HUDEP-2 (cell line): ENCODE measurements at regions not wholly inside any gene's neighbourhood (a gene's known extent, or its start where the extent isn't known, plus 50 kb on each side); places are given as distances from the start of the nearest gene placed in this dataset.
"Not testable (repeated sequence)": the region's sequence is repeated elsewhere in the genome, so short reads cannot be mapped to it uniquely, and the experiment has no call there.

ENCODE experiments used
- DNase-seq, 76 experiments: peaks; one replicate each; lab custom pipeline; 2025; ENCODE audit not compliant: unreplicated experiment in 76 of 76; lab: John Stamatoyannopoulos, UW

- DNase-seq = no peak
Measured at GRCh38 chr12:105522166-105522825, 191.8 kb downstream of the C12orf75 start.

GRCh38 chr12:105523164-105524057 lies 192.9 kb downstream of the C12orf75 start:
- no peak for DNase-seq

- DNase-seq = no peak
Measured at GRCh38 chr12:105524961-105525360, 194.5 kb downstream of the C12orf75 start.

DNA sequence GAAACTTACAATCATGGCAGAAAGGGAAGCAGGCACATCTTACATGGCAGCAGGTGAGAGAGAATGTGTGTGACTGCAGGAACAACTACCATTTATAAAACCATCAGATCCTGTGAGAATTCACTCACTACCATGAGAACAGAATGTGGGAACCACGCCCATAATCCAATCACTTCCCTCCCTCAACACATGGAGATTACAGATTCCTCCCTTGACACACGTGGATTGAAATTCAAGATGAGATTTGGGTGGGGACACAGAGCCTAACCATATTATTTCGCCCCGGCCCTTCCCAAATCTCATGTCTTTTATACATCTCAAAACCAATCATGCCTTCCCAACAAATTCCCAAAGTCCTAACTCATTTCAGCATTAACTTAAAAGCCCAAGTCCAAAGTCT lies 203.6 kb downstream of the C12orf75 start:
- no peak for DNase-seq

DNA sequence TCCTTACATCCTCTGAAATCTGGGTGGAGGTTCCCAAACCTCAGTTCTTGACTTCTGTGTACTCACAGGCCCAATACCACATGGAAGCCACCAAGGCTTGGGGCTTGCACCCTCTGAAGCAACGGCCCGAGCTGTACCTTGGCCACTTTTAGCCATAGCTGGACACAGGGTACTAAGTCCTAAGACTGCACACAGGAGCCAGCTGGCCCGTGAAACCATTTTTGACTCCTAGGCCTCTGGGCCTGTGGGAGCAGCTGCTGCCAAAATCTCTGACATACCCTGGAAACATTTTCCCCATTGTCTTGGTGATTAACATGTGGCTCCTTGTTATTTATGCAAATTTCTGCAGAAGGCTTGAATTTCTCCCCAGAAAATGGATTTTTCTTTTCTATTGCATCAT lies 204.5 kb downstream of the C12orf75 start:
- DNase-seq = not testable (repeated sequence)

GRCh38 chr12:105538880-105539279 lies 208.4 kb downstream of the C12orf75 start:
- DNase-seq = no peak

DNA sequence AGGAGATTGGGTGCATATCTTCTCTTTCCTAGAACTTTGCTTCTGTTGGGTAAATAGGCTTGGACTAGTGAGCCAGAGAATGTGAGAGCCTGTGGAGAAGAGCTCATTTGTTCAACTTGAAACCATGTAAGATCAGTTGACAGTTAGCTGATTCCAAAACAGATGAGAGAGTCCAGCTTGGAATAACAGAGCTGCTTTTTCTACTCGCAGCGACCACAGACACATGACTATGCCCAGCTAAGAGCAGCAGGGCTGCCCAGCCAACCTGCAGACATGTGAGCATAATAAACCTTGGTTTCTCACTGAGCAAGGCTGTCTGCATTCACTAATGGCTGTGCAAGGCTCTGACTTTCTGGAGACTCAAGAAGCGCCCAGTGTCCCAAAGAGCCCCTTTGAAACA lies 209.2 kb downstream of the C12orf75 start:
- DNase-seq = no peak

DNA sequence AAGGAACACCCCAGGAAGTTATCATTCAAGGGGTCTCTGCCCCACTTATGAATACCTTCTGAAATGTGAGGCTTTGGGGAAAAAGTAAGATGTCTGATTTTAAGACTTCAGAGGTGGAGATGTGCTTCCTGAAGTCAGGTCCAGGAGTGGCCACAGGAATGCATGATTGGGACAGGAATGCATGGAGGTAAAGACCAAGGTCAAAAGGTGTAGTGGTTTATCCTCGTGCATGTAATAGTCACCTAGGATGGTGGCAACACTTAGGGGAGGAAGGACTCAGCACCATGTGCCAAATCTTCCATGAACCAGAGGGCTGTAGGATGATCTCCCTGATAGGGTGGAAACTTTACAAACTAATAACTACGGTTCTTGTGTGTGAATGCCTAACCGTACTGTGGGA lies 217.3 kb downstream of the C12orf75 start:
- no peak for DNase-seq

GRCh38 chr12:105548626-105549025 lies 218.1 kb downstream of the C12orf75 start:
- DNase-seq = no peak

DNA sequence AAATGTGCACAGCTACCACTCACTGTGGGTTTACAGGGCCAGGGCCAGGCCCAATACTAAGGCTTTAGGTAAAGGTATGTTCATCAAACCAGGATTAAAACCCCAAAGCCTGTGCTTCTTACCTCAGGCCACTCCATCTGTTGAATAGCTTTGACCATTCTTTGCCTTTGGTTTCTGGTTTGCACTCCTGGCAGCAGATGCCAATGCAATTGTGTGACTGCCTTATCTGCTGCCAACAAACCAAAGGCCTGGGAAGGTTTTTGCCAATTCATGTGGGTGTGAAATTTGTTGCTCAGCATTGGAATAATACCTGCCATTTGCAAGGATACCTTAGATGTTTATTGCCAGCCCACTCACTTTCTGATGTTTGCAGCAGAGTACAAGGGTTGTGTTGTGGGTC lies 221.6 kb downstream of the C12orf75 start:
- DNase-seq = no peak

- no peak for DNase-seq
Measured at GRCh38 chr12:105554223-105554678, 223.8 kb downstream of the C12orf75 start.

GRCh38 chr12:105554856-105555255 lies 224.4 kb downstream of the C12orf75 start:
- no peak for DNase-seq

- no peak for DNase-seq
Measured at GRCh38 chr12:105555556-105556295, 225.2 kb downstream of the C12orf75 start.

DNA sequence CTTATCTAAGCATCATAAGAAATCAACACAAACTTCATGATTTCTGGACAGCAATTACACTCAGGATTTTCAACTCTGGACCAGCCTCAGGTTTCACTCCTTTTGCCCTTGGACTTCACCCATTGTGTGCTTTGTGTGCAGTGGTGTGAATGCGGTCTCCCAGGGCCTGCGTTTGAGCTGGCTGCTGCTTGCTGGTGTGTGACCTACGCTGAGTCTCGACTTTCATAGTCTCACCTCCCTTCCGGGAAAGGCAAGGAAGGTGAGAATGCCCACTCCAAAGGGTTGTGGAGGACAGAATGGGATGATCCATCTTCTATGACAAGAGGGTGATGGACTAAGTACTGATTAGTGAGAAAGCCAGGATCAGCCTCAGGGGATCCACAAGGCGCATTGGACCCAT lies 228.8 kb downstream of the C12orf75 start:
- DNase-seq = no peak

- no peak for DNase-seq
Measured at GRCh38 chr12:105561546-105562198, 231.2 kb downstream of the C12orf75 start.

- no peak for DNase-seq
Measured at GRCh38 chr12:105562199-105562971, 231.9 kb downstream of the C12orf75 start.

DNA sequence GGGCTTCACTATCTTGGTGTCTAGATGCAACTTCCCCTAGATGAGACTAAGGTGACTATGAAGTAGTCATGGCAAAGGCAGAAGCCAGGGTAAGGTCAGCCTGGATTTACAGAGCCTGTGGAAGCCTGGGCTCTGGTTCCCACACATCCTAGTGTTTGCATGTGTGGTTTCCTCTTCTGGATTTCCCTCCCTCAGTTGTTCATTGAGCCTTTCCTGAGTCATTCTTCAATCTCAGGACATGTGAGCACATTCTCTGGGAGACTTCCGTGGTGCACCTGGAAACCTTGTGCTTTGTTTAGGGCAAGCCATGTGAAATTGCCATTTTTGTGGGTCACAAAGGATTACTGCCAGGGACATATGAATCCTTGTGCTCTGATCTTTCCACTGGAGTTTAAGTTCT lies 236.6 kb downstream of the C12orf75 start:
- no peak for DNase-seq

DNA sequence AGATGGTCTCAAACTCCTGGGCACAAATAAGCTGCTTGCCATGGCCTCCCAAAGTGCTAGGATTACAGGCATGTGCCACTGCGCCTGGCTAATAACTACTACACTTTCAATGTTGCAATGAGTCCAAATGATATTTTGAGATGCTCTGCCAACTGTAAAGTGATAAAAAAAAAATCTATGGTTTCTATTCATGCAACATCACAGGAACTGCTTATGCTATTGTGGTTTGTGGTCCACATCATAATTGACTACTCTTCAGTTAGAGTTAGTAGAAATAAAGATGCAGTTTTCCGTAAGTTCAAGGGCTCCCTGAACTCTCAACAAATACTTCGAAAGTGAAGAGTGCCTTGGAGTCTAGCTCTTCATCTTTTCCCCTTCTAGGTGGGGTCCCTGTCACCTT lies 239.4 kb downstream of the C12orf75 start:
- DNase-seq = no peak

DNA sequence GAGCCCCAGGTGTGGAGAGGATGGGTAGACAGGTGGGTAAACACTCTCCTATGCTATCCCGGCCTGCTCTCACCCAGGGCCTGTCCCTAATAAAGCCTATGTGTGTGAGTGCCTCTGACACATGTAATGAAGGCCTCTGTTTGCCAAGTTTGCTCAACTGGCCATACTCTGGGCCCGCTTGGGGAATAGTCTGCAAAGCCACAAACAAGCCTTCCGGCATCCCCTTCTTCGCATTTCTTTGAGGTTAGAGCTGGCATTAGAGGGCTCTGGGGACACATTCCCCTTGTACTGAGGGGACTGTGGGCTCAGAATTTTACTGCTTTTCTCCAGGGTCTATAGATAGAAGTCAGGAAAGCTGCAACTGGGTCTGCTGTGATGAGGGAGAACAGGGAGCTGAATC lies 240.5 kb downstream of the C12orf75 start:
- no peak for DNase-seq

DNA sequence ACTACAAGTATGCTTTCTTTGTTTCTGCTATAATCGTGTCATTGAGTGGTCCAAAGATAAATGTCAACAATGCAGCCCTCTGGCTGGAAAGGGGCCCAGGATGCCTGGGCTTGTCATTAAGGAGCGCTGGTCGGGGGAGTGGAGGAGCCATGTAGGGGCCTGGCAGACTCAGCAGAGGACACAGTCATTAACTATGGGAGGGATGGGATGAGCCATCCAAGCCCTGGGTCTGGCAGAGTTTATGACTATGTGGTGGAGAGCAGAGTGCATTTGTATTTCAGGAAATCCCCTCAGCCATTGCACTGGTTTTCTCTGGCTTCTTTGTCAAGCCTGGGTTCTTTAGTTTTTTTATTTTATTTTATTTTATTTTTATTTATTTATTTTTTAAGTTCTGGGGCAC lies 243.1 kb downstream of the C12orf75 start:
- DNase-seq = no peak
